ENCODE measurements at regions not wholly inside any gene's neighbourhood (a gene's known extent, or its start where the extent isn't known, plus 50 kb on each side); places are given as distances from the start of the nearest gene placed in this dataset.

DNA sequence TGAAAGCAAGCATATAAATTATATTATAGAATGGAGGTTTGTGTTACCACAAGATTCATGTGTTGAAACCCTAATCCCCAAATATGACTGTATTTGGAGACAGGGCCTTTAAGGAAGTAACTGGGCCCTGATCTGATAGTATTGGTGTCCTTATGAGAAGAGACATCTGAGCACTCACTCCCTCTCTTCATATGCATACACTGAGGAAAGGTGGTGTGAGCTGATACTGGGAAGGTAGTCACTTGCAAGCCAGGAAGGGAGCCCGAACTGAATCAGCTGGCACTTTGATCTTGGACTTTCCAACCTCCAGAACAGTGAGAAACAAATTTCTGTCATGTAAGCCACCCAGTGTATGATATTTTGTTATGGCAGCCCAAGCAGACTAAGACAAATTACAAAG is 66.9 kb upstream of the RHOBTB1 start:
- TF ChIP-seq, protein P1, sequence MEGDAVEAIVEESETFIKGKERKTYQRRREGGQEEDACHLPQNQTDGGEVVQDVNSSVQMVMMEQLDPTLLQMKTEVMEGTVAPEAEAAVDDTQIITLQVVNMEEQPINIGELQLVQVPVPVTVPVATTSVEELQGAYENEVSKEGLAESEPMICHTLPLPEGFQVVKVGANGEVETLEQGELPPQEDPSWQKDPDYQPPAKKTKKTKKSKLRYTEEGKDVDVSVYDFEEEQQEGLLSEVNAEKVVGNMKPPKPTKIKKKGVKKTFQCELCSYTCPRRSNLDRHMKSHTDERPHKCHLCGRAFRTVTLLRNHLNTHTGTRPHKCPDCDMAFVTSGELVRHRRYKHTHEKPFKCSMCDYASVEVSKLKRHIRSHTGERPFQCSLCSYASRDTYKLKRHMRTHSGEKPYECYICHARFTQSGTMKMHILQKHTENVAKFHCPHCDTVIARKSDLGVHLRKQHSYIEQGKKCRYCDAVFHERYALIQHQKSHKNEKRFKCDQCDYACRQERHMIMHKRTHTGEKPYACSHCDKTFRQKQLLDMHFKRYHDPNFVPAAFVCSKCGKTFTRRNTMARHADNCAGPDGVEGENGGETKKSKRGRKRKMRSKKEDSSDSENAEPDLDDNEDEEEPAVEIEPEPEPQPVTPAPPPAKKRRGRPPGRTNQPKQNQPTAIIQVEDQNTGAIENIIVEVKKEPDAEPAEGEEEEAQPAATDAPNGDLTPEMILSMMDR (IDR thresholded peaks at IDR 0.05; ENCODE audit: borderline replicate concordance, extremely low read depth, low read length, poor library complexity, severe bottlenecking) = no peak
- no peak for TF ChIP-seq EZH2 (IDR thresholded peaks at IDR 0.05; ENCODE audit: borderline replicate concordance, low read depth, low read length, severe bottlenecking)
